ENCODE measurements at regions not wholly inside any gene's neighbourhood (a gene's known extent, or its start where the extent isn't known, plus 50 kb on each side); places are given as distances from the start of the nearest gene placed in this dataset.
"Not testable (repeated sequence)": the region's sequence is repeated elsewhere in the genome, so short reads cannot be mapped to it uniquely, and the experiment has no call there.

DNA sequence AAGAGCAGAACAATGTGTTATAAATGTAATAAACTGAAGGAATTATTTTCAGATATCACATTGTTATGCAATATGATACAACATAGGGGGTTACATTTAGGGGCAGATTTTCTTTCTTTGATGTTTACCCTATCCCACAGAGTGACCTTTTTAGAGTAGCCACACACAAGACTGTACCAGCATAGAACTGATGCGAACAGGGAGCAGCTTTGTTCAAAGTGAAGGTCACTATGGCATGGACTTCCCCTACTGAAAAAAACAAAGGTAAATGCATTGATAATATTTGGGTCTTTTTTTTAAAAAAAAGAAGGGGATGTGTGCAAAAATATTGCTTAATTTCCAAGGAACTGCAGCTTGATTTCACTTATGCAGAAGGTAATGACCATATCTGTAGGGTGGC lies 1354.9 kb downstream of the SUCLG1 start:
- no peak for DNase-seq (ENCODE audit: low read depth, low spot score)
- H3K4me3 ChIP-seq (ENCODE audit: low read length), result no peak overlapping the region

DNA sequence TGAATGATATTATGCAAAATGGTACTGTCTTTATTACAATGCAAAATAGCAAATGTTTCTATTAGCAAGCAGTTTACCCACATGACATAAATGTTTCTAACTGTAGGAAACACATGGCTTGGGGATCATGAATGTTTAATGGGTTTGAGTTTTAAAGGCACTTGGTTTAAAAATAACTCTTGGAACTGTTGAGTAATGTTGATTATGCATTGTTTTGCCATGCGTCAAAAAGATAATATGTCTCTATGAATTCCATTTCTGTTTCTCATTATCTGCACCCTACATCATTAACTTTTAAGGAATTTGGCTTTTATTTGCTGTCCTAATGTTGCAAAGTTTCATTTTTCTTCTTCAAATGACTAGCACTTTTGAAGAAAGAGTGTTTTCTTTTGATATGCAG lies 1355.5 kb downstream of the SUCLG1 start:
- H3K4me3 ChIP-seq (ENCODE audit: low read length), result no peak overlapping the region
- DNase-seq (ENCODE audit: low read depth, low spot score), result no peak

DNA sequence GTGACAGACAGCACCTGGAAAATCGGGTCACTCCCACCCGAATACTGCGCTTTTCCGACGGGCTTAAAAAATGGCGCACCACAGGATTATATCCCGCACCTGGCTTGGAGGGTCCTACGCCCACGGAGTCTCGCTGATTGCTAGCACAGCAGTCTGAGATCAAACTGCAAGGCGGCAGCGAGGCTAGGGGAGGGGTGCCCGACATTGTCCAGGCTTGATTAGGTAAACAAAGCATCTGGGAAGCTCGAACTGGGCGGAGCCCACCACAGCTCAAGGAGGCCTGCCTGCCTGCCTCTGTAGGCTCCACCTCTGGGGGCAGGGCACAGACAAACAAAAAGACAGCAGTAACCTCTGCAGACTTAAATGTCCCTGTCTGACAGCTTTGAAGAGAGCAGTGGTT lies 1370.0 kb downstream of the SUCLG1 start:
- H3K4me3 ChIP-seq (ENCODE audit: low read length); DNase-seq (ENCODE audit: low read depth, low spot score): not testable (repeated sequence)

DNA sequence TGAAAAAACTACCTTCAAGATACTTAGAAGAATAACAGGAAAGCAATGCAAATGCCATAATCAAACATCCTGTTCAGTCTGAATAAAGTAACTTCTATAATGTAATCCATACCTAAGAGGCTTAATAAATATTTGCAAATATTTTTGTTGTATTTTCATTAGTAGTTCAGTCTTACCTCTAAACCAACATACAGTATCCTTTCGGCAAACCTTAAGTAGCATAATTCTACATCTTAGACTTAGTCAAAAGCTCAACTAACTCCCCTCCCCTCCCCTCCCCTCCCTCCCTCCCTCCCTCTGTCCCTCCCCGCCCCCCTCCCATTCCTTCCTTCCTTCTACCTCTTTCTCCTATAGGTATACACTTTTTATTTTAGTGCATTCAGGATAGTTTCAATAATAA lies 1373.2 kb downstream of the SUCLG1 start:
- no peak for DNase-seq (ENCODE audit: low read depth, low spot score)
- no peak overlapping the region for H3K4me3 ChIP-seq (ENCODE audit: low read length)

DNA sequence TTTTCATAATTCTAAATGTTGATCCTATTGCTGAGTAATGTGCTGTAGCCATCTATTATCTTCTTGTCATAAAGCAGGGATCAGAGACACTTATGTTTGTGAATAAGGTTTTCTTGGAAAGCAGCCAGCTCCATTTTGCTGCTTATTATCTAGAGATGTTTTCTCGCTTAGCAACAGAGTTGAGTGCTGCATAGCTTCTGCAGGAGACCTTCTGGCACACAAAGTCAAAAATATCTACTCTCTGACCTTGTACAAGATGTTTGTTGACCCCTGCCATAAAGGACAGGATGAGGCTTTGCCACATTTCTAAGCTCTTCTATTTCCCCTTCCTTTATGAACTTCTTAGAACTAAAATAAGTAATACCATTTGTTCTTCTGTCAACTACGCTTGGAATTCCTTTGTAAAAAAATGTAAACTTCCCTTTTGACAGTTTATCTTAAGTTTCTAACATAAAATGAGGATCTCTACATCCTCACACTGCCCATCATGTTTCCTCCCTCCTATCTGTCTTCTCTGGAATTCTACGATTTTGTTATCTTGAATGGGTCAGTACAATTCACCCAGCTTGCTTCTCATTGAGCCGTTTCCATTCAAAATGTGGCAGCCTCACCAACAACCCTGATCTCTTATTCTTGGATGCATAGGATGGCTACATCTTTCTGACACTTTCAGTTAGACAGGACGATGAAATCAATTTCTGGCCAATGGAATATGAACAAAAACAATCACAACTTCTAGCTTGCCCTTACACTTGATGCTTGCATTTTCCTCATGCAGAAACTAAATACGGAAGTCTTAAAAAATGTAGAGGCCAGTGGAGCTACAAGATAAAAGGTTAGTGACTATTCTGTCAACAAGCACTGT lies 1377.0 kb downstream of the SUCLG1 start:
- no peak for DNase-seq (ENCODE audit: low read depth, low spot score)
- H3K4me3 ChIP-seq (ENCODE audit: low read length), result no peak overlapping the region

DNA sequence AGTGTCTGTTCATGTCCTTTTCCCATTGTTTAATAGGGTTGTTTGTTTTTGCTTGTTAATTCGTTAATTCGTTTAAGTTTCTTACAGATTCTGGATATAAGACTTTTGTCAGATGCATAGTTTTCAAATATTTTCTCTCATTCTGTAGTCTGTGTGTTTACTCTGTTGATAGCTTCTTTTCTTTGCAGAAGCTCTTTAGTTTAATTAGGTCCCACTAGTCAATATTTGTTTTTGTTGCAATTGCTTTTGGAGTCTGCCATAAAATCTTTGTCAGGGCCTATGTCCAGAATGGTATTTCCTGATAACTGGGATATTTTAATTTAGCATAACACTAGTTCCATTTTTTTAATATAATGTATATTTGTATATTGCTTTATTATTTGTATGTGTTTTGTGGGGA lies 1380.1 kb downstream of the SUCLG1 start:
- no peak for DNase-seq (ENCODE audit: low read depth, low spot score)
- H3K4me3 ChIP-seq (ENCODE audit: low read length), result no peak overlapping the region

DNA sequence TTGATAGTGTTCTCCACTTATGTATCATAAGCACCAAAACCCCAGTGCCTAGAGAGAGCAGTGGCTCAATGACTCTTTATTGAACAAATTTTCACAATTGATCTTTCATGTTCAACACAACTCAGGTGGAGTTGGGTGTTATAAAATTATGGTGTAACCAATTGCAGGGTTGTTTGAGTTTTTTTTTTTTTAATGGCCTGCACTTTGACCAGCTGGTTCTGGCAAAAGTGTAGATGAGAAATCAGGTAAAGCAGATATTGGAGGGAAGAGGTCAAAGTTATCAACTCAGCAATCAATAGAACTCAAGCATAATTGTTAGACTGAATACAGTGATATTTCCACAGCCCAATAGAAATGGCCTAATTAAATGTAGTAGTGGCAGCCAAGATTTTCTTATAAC lies 1386.3 kb downstream of the SUCLG1 start:
- no peak overlapping the region for H3K4me3 ChIP-seq (ENCODE audit: low read length)
- no peak for DNase-seq (ENCODE audit: low read depth, low spot score)

DNA sequence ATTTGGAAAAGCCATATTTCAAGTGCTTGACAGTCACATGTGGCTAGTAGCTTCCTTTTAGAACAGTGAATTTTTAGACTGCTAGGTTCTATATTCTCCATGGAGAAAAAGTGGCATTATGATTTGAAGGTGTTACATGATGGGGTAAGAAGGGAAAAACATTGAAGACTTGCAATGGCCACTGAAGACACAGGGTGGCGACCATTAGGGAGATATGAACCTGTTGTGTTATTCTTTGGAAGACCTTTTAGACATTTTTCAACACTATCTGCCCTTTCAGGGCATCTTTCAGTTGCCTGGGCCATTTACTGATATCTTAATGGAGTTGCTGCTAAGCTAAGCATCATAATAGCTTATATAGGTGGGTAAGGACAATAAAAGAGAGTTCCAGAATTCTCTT lies 1387.2 kb downstream of the SUCLG1 start:
- no peak overlapping the region for H3K4me3 ChIP-seq (ENCODE audit: low read length)
- no peak for DNase-seq (ENCODE audit: low read depth, low spot score)

DNA sequence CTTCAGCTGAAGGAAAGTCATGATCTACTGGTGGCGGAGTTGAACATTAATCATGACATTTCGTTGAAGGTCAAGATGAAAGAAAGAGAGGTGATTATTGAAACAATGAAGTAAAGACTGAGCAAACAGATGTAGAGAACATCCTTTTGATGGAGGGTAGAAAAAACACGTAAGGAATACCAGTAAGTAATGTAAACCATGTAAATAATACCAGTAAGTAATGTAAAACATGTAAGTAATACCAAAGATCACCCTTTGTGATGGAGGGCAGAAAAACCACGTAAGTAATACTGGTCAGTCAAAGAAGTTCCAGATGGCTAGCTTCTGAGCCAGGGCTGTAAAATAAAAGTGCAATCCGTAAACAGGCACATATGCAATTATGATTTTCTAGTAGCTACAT lies 1387.7 kb downstream of the SUCLG1 start:
- no peak for DNase-seq (ENCODE audit: low read depth, low spot score)
- H3K4me3 ChIP-seq (ENCODE audit: low read length), result no peak overlapping the region

DNA sequence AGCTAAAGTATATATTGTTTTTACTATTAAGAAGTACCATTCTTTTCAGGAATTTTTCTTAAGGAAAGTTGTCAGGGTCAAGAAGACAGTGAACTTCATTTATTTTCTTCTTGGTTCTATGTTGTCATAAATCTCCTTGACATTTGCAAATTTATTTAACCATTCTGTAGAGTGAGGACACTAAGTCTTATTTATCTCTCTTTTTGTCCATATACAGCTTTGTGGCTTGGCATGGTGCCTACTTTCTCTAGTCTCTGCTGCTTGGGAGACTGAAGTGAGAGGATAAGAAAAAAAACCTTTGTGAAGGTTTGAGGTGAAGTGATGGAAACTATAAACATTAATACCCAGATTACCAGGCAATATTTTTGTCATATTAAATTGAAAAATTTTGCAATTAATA lies 1389.4 kb downstream of the SUCLG1 start:
- DNase-seq (ENCODE audit: low read depth, low spot score), result no peak
- H3K4me3 ChIP-seq (ENCODE audit: low read length), result no peak overlapping the region

DNA sequence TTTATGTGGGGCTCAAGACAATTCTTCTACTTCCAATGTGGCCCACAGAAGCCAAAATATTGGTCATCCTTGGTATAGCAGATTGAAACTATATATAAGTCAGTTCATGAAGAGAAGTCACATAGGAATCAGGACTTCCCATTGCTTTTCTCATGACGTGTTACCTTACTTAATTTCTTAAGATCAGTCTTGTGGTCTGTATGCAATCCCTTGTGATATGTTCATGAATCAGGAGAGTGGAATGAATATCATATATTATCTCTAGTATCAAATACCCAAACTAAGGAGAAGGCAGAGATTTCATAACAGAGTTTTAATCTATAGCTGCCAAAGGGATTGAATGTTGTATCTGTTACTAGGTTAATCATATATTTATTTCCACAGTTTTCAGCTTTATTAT lies 1390.4 kb downstream of the SUCLG1 start:
- no peak overlapping the region for H3K4me3 ChIP-seq (ENCODE audit: low read length)
- DNase-seq (ENCODE audit: low read depth, low spot score), result no peak

DNA sequence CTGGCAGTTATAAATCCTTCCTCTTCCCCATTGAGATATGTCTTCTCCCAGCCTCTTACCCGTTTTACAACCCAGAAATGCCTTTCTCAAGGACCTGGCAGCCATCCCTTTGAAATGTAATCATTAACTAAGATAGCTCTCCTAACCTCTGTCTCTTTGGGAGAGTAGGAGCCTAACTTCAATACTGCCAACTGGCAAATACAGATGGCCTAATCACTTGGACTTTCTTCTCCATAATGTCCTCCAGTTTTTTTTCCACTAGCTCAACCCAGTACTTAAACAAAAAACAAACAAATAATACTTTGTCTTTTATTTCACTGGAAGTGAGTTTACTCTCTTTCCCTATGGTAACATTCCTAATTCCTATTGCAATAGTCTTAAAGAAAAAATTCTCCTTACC lies 1391.1 kb downstream of the SUCLG1 start:
- no peak overlapping the region for H3K4me3 ChIP-seq (ENCODE audit: low read length)
- no peak for DNase-seq (ENCODE audit: low read depth, low spot score)

DNA sequence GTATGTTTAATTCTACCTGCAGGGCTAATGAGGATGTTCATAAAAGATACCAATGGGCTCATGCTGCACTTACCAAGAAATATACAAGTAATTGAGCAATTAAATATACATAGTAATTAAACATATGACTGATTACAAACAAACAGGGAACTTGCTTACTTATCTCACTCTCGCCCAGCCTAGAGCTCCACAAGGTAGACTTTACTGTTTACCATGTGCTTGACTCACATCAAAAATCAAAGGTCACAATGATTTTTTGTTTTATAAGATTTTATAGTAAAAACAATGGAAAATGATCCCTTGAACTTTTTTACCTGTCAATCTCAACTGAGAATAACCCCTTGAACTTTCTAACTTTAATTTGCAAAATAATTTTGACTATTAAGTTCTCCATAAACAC lies 1395.1 kb downstream of the SUCLG1 start:
- no peak overlapping the region for H3K4me3 ChIP-seq (ENCODE audit: low read length)
- no peak for DNase-seq (ENCODE audit: low read depth, low spot score)

DNA sequence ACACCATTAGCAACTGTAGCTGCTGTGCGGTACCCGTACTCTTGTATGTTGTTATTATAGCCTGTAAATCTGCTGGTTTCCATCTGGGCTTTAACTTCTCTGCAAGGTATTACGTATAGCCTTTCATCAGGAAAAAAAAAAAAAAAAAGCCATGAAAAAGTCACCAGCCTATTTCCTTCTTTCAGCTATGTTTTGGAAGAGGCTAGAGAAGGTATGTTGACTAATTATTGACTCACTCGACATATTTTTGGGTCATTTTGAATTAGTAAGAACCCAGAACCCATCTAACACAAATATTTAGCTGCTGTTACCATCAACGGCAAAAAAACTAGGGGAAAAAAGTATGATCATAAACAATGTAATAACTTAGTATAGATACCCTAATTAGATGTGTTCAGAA lies 1395.6 kb downstream of the SUCLG1 start:
- DNase-seq (ENCODE audit: low read depth, low spot score), result no peak
- no peak overlapping the region for H3K4me3 ChIP-seq (ENCODE audit: low read length)

DNA sequence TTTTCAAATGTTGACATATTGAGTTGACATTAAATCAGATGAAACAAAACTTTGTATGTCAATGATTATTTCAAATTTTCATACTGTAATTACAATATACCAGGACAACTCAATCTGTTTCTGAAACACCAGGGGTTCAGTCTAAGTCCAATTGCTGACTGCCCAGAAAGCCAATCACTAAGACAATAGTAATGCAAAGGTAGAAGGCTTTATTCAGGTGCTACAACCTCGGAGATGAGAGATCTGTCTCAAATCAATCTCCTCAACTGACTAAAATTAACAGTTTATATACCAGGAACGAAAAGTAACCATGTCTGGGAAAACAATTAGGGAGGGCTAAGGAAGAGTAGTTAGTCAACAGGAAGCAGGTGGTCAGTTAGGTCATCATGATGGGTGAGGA lies 1400.4 kb downstream of the SUCLG1 start:
- H3K4me3 ChIP-seq (ENCODE audit: low read length), result no peak overlapping the region
- DNase-seq (ENCODE audit: low read depth, low spot score), result no peak

DNA sequence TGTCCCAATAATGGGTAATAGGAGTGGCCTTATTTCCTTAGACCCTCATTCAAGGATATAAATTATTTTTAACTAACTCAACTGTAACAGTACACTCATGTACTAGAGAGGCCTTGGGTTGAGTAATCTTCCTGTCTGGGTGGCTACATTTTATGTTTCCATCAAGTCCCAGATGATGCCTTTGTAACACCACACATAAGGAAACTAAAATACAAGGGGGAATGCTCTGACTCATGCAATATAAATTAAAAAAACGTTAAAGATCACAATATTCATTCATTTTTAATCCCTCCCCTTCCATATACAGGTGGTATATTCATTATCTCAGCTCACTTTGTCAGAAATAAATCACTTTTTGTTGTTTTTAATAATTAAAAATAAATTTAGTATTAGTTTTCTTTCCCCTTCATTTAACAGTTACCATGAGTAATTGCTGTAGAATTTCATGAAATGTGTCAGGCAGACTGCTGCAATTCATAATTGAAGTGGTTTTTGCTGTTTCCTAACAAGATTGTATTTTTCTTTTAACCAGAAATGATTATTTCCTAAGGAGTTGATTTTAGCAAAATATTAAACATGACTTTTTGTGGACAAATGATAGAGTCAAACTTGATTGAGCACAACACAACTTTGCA lies 1403.6 kb downstream of the SUCLG1 start:
- no peak overlapping the region for H3K4me3 ChIP-seq (ENCODE audit: low read length)
- DNase-seq (ENCODE audit: low read depth, low spot score), result no peak

DNA sequence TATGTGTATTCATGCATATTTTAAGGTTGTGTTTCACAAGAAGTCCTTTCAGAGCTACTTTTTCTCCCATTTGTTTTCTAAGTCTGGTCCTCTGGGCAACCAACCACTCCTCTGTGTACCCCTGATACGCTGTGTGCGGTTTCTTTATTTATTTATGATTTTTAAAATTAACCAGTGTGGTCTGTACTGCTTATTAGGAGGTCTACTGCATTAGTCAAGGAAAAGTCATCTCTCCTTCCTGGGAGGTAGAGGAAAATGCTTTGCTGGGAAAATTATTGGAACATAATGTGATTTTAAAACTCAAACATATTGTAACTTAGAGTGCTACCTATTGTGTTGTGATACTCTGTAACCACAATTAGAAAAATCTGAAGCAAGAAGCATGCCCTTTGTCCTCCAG lies 1404.3 kb downstream of the SUCLG1 start:
- DNase-seq (ENCODE audit: low read depth, low spot score), result no peak

DNA sequence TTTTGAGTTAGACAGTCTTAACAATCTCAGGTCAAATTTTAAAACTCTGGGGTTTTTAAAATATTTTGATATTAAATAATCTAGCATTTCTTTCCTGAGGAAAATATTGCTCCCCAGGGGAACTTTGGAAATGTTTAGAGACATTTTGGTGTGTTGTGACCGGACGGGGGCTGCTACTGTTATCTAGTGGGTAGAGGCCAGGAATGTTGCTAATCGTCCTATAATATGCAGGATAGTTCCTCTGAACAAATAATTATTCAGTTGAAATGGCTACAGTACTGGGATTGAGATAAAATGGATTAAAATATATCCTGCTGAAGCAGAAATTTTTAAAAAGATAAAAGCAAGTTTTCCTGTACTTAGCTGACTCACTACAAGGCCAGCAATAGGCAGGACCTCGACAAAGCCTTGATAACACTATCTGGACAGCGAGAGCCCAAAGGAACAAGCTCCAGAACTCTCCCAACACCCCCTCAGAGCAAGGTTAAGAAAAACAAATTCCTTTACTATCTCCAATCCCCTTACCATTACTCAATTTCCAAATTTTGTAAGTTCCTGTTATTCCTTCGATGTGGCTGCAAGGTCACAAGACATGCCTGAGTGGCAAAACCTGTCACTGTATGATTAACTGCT lies 1407.4 kb downstream of the SUCLG1 start:
- H3K4me3 ChIP-seq (ENCODE audit: low read length), result no peak overlapping the region
- no peak for DNase-seq (ENCODE audit: low read depth, low spot score)

More for the DNA sequence above, 1404.3 kb downstream of the SUCLG1 start:
- H3K4me3 ChIP-seq (ENCODE audit: low read length), result no peak overlapping the region

DNA sequence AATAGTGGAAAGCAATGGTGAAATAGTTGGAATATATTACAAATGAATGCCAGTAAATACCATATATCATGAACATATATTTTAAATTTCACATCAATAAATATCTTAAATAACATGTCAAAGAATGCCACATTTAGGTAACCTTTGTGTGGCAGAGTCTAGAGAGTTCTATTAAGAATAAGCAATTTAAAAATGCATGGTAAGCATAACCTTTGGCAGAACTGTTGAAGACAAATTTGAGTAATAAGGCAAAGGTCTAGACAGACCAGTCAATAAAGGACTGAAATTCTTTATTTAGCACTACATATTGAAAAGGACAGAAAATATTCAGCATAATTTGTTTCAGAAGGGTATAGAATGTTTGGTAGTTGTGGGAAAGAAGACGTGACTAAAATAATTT lies 1417.0 kb downstream of the SUCLG1 start:
- no peak for DNase-seq (ENCODE audit: low read depth, low spot score)
- no peak overlapping the region for H3K4me3 ChIP-seq (ENCODE audit: low read length)

DNA sequence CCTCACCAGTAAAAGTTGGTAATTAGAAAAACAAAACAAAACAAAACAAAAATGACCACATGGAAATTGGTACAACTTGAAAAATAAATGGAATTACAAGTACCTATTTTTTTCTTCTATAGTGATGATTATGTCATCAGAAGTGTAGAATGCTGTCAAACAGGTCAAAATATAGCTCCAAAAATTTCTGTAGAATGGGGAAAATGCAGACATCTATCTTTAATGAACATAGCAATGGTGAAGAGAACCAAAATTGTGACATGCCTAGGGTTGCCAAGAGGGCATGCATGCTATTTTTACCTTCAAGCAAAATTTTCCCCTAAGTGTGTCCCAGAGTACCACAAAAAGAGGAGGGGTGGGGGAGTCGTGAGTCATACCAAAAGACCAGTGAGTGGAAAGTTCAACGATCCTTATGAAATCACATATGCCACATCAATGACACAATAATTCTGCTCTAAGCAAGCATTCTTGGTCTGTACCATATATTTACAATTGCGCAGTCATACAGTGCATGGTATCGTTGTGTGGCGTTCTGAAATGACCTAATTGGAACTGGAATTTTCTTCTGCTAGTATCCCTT lies 1436.4 kb downstream of the SUCLG1 start:
- no peak overlapping the region for H3K4me3 ChIP-seq (ENCODE audit: low read length)
- DNase-seq (ENCODE audit: low read depth, low spot score), result no peak
